Right lobe of liver (tissue), 4 donors: ENCODE measurements at regions not wholly inside any gene's neighbourhood (a gene's known extent, or its start where the extent isn't known, plus 50 kb on each side); places are given as distances from the start of the nearest gene placed in this dataset.

Experiments used
- POLR2A ChIP-seq: fragments of 450-650 bp; IDR thresholded peaks from one replicate; pipeline ENCODE4 v1.6.1; 2017; ENCODE audit warnings: antibody characterized with exemption, mild to moderate bottlenecking
- TF ChIP-seq, protein P1 (sequence below), 4 donors: fragments of 200-600 bp in 3 of 4; fragments of 450-650 bp in 1 of 4; IDR thresholded peaks; one replicate each; pipeline versions ENCODE4 v1.5.1 to v1.8.0; 2016 to 2022; ENCODE audit warnings: antibody characterized with exemption in 4 of 4, mild to moderate bottlenecking in 2 of 4
- donor health status: DM: no; HTN: no; CAD: no.
- donor health status: DM: no; HTN: no; CAD: no.
- donor health status: DM: no; HTN: yes; CAD: no.

DNA sequence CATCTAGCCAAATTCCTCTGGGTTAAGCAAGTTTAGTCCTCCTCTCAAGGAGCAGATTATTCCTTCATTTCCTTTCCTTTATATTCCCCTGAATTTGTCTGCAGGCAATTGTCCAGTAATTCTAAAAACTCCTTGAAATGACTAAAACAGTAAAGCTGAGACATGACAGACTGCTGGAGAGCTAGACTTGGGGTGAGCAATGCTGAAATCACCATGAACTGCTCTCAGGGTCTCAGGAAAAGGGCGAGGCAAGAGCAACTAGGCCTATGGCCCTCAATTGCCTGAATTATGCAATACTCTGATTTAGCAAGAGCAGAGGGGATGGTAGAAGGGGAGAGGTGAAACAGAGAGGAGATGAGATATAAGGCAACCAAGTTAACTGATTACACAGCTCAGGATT is 172.9 kb upstream of the NREP start:
- TF ChIP-seq, protein P1, sequence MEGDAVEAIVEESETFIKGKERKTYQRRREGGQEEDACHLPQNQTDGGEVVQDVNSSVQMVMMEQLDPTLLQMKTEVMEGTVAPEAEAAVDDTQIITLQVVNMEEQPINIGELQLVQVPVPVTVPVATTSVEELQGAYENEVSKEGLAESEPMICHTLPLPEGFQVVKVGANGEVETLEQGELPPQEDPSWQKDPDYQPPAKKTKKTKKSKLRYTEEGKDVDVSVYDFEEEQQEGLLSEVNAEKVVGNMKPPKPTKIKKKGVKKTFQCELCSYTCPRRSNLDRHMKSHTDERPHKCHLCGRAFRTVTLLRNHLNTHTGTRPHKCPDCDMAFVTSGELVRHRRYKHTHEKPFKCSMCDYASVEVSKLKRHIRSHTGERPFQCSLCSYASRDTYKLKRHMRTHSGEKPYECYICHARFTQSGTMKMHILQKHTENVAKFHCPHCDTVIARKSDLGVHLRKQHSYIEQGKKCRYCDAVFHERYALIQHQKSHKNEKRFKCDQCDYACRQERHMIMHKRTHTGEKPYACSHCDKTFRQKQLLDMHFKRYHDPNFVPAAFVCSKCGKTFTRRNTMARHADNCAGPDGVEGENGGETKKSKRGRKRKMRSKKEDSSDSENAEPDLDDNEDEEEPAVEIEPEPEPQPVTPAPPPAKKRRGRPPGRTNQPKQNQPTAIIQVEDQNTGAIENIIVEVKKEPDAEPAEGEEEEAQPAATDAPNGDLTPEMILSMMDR (IDR thresholded peaks at IDR 0.05), result no peak
- no peak for TF ChIP-seq POLR2A
